BLaER1 (cell line): ENCODE measurements at regions not wholly inside any gene's neighbourhood (a gene's known extent, or its start where the extent isn't known, plus 50 kb on each side); places are given as distances from the start of the nearest gene placed in this dataset.

Experiments
- H3K27ac ChIP-seq: shearing (Covaris generic); formaldehyde crosslinking; 2 replicates; pipeline ENCODE4 v1.8.1; 2022
- H3K27me3 ChIP-seq: shearing (Covaris generic); formaldehyde crosslinking; 2 replicates; pipeline ENCODE4 v1.8.1; 2022
- H3K36me3 ChIP-seq: shearing (Covaris generic); formaldehyde crosslinking; 2 replicates; pipeline ENCODE4 v1.8.1; 2022
- H3K4me1 ChIP-seq: shearing (Covaris generic); formaldehyde crosslinking; 2 replicates; pipeline ENCODE4 v1.8.1; 2022
- H3K4me2 ChIP-seq: shearing (Covaris generic); formaldehyde crosslinking; 2 replicates; pipeline ENCODE4 v1.8.1; 2022
- H3K4me3 ChIP-seq: shearing (Covaris generic); formaldehyde crosslinking; 2 replicates; pipeline ENCODE4 v1.8.1; 2022
- H3K9ac ChIP-seq: shearing (Covaris generic); formaldehyde crosslinking; 2 replicates; pipeline ENCODE4 v1.8.1; 2022
- H3K9me3 ChIP-seq: shearing (Covaris generic); formaldehyde crosslinking; 2 replicates; pipeline ENCODE4 v1.8.1; 2022
- H4K20me1 ChIP-seq: shearing (Covaris generic); formaldehyde crosslinking; 2 replicates; pipeline ENCODE4 v1.8.1; 2022
- Cebpa-rat ChIP-seq: shearing (Covaris generic); IDR thresholded peaks from 2 replicates; pipeline ENCODE4 v1.8.1; 2022

- no peak overlapping the region for H3K4me2 ChIP-seq
These were observed 350.4 kb downstream of the RPS24 start for GRCh38 chr10:78384049-78384431.

GRCh38 chr10:78385599-78385998, 351.9 kb downstream of the RPS24 start:
- Histone ChIP-seq H3K9me3 (no peaks in the 10 kb centered on the region), H3K4me3 (no peak overlapping the region), H4K20me1 (no peaks in the 10 kb centered on the region), H3K4me2 (no peak overlapping the region), H3K27ac (no peak overlapping the region), H3K27me3 (no peaks in the 10 kb centered on the region), H3K36me3 (no peaks in the 10 kb centered on the region), H3K4me1 (no peaks in the 10 kb centered on the region), H3K9ac (no peak overlapping the region)
- no peak for TF ChIP-seq Cebpa-rat

More at GRCh38 chr10:78384049-78384431, 350.4 kb downstream of the RPS24 start:
- Histone ChIP-seq H3K36me3 (no peaks in the 10 kb centered on the region), H3K27me3 (no peaks in the 10 kb centered on the region), H4K20me1 (no peaks in the 10 kb centered on the region), H3K4me1 (no peaks in the 10 kb centered on the region), H3K9ac (no peak overlapping the region), H3K9me3 (peaks cover 6% of the 10 kb centered on the region), H3K27ac (no peak overlapping the region), H3K4me3 (no peak overlapping the region)
- TF ChIP-seq Cebpa-rat = no peak

GRCh38 chr10:78386509-78386908, 352.8 kb downstream of the RPS24 start:
- no peaks in the 10 kb centered on the region for H3K27me3 ChIP-seq
- H3K36me3 ChIP-seq = no peaks in the 10 kb centered on the region
- no peak overlapping the region for H3K27ac ChIP-seq
- TF ChIP-seq Cebpa-rat = no peak
- no peaks in the 10 kb centered on the region for H4K20me1 ChIP-seq
- no peaks in the 10 kb centered on the region for H3K9me3 ChIP-seq
- no peaks in the 10 kb centered on the region for H3K4me1 ChIP-seq
- H3K4me2 ChIP-seq = no peak overlapping the region
- H3K9ac ChIP-seq = no peak overlapping the region
- no peak overlapping the region for H3K4me3 ChIP-seq

GRCh38 chr10:78388331-78389050, 354.8 kb downstream of the RPS24 start:
- no peaks in the 10 kb centered on the region for H3K27me3 ChIP-seq
- no peaks in the 10 kb centered on the region for H4K20me1 ChIP-seq
- H3K36me3 ChIP-seq = no peaks in the 10 kb centered on the region
- no peaks in the 10 kb centered on the region for H3K4me1 ChIP-seq
- H3K9ac ChIP-seq = no peak overlapping the region
- no peak overlapping the region for H3K27ac ChIP-seq
- H3K4me3 ChIP-seq = no peak overlapping the region
- no peak overlapping the region for H3K4me2 ChIP-seq
- TF ChIP-seq Cebpa-rat = no peak
- H3K9me3 ChIP-seq = no peaks in the 10 kb centered on the region

- Histone ChIP-seq H3K4me3 (no peak overlapping the region), H3K27me3 (no peaks in the 10 kb centered on the region), H3K9ac (no peak overlapping the region), H3K9me3 (no peaks in the 10 kb centered on the region), H3K27ac (no peak overlapping the region), H3K4me2 (no peak overlapping the region), H4K20me1 (no peaks in the 10 kb centered on the region), H3K36me3 (no peaks in the 10 kb centered on the region), H3K4me1 (no peaks in the 10 kb centered on the region)
- no peak for TF ChIP-seq Cebpa-rat
These were observed 355.8 kb downstream of the RPS24 start for GRCh38 chr10:78389419-78389818.

- H3K27me3 ChIP-seq = no peaks in the 10 kb centered on the region
- H3K4me1 ChIP-seq = no peaks in the 10 kb centered on the region
- no peak overlapping the region for H3K27ac ChIP-seq
- no peak overlapping the region for H3K4me3 ChIP-seq
- no peak for TF ChIP-seq Cebpa-rat
- no peaks in the 10 kb centered on the region for H3K36me3 ChIP-seq
- H4K20me1 ChIP-seq = no peaks in the 10 kb centered on the region
- H3K4me2 ChIP-seq = no peak overlapping the region
- no peaks in the 10 kb centered on the region for H3K9me3 ChIP-seq
- no peak overlapping the region for H3K9ac ChIP-seq
These were observed 356.4 kb downstream of the RPS24 start for GRCh38 chr10:78390051-78390450.

GRCh38 chr10:78390817-78391216, 357.2 kb downstream of the RPS24 start:
- no peaks in the 10 kb centered on the region for H3K36me3 ChIP-seq
- no peaks in the 10 kb centered on the region for H3K9me3 ChIP-seq
- H3K27ac ChIP-seq = no peak overlapping the region
- no peak overlapping the region for H3K4me2 ChIP-seq
- no peak overlapping the region for H3K9ac ChIP-seq
- no peak overlapping the region for H3K4me3 ChIP-seq
- no peak for TF ChIP-seq Cebpa-rat
- H4K20me1 ChIP-seq = no peaks in the 10 kb centered on the region
- H3K27me3 ChIP-seq = no peaks in the 10 kb centered on the region
- H3K4me1 ChIP-seq = no peaks in the 10 kb centered on the region

- no peaks in the 10 kb centered on the region for H3K4me1 ChIP-seq
- no peak overlapping the region for H3K4me2 ChIP-seq
- H3K36me3 ChIP-seq = no peaks in the 10 kb centered on the region
- no peak for TF ChIP-seq Cebpa-rat
- no peaks in the 10 kb centered on the region for H3K27me3 ChIP-seq
- no peaks in the 10 kb centered on the region for H4K20me1 ChIP-seq
- H3K4me3 ChIP-seq = no peak overlapping the region
- H3K9ac ChIP-seq = no peak overlapping the region
- no peaks in the 10 kb centered on the region for H3K9me3 ChIP-seq
- H3K27ac ChIP-seq = no peak overlapping the region
These were observed 357.9 kb downstream of the RPS24 start for GRCh38 chr10:78391585-78391984.

- H3K9me3 ChIP-seq = no peaks in the 10 kb centered on the region
- TF ChIP-seq Cebpa-rat = no peak
- H3K27me3 ChIP-seq = no peaks in the 10 kb centered on the region
These were observed 358.5 kb downstream of the RPS24 start for GRCh38 chr10:78392197-78392596.

GRCh38 chr10:78393094-78393493, 359.4 kb downstream of the RPS24 start:
- H3K9ac ChIP-seq = no peak overlapping the region
- TF ChIP-seq Cebpa-rat = no peak
- H3K4me2 ChIP-seq = no peak overlapping the region
- H3K4me3 ChIP-seq = no peak overlapping the region
- no peaks in the 10 kb centered on the region for H3K36me3 ChIP-seq
- H4K20me1 ChIP-seq = no peaks in the 10 kb centered on the region
- H3K27me3 ChIP-seq = no peaks in the 10 kb centered on the region
- H3K9me3 ChIP-seq = no peaks in the 10 kb centered on the region
- no peak overlapping the region for H3K27ac ChIP-seq
- no peaks in the 10 kb centered on the region for H3K4me1 ChIP-seq

More at GRCh38 chr10:78392197-78392596, 358.5 kb downstream of the RPS24 start:
- H3K9ac ChIP-seq = no peak overlapping the region
- no peak overlapping the region for H3K4me3 ChIP-seq
- no peak overlapping the region for H3K4me2 ChIP-seq
- H4K20me1 ChIP-seq = no peaks in the 10 kb centered on the region
- no peaks in the 10 kb centered on the region for H3K36me3 ChIP-seq
- no peak overlapping the region for H3K27ac ChIP-seq
- no peaks in the 10 kb centered on the region for H3K4me1 ChIP-seq

GRCh38 chr10:78394047-78394446, 360.4 kb downstream of the RPS24 start:
- no peak overlapping the region for H3K4me3 ChIP-seq
- H3K36me3 ChIP-seq = no peaks in the 10 kb centered on the region
- H3K27ac ChIP-seq = no peak overlapping the region
- H3K9ac ChIP-seq = no peak overlapping the region
- H3K4me2 ChIP-seq = no peak overlapping the region
- H3K27me3 ChIP-seq = no peaks in the 10 kb centered on the region
- H3K4me1 ChIP-seq = no peaks in the 10 kb centered on the region
- no peaks in the 10 kb centered on the region for H3K9me3 ChIP-seq
- no peak for TF ChIP-seq Cebpa-rat
- no peaks in the 10 kb centered on the region for H4K20me1 ChIP-seq
